IPS-NIHi11 (cell line): ENCODE measurements at regions not wholly inside any gene's neighbourhood (a gene's known extent, or its start where the extent isn't known, plus 50 kb on each side); places are given as distances from the start of the nearest gene placed in this dataset.

ENCODE experiments used
- DNase-seq: peaks from one replicate; pipeline ENCODE4 v3.0.0; 2012; ENCODE audit warnings: mixed read lengths, low spot score

- DNase-seq: no peak
These were observed 647.8 kb upstream of the KLHL29 start for GRCh38 chr2:22737144-22737543.

GRCh38 chr2:22741216-22741615, 643.8 kb upstream of the KLHL29 start:
- no peak for DNase-seq

- DNase-seq: no peak
These were observed 636.1 kb upstream of the KLHL29 start for GRCh38 chr2:22748909-22749308.

- DNase-seq: no peak
These were observed 631.5 kb upstream of the KLHL29 start for GRCh38 chr2:22753476-22753875.

GRCh38 chr2:22756276-22757043, 628.5 kb upstream of the KLHL29 start:
- no peak for DNase-seq

DNA sequence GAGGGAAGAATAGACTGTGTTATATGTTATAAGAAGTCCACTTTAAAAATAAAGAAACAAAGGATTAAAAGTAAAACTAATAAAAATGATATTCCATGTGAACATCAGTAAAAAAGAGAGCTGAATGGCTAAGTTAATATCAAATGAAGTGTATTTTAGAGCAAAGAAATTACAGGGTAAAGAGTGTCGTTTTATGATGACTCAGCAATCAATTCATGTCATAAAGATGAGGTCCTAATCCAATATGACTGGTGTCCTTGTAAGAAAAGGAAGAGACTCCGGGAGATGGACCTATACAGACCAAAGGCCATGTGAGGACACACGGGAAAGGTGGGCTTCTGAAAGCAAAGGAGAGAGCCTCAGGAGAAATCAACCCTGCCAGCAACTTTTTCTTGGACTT, 615.5 kb upstream of the KLHL29 start:
- DNase-seq: no peak

- DNase-seq: no peak
These were observed 600.4 kb upstream of the KLHL29 start for GRCh38 chr2:22784566-22784965.

- no peak for DNase-seq
These were observed 598.2 kb upstream of the KLHL29 start for GRCh38 chr2:22786817-22787216.

DNA sequence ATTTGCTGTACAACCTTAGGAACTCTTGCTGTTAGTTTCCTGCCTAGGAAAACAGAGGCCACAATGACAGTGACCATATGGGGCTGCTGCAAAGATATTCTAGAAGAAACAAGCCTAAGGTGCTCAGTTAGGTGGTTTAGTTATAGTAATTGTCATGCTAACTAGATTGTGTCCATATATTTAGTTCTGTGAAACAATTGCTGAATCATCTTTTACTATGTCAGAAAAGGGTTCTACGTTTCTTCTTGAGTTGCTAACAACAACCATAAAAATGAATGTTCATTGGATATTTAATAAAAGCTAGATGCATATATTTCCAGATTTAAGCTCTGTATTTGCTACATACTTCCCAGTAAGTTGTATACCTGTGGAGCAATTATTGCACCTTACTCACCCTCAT, 597.2 kb upstream of the KLHL29 start:
- DNase-seq: no peak

DNA sequence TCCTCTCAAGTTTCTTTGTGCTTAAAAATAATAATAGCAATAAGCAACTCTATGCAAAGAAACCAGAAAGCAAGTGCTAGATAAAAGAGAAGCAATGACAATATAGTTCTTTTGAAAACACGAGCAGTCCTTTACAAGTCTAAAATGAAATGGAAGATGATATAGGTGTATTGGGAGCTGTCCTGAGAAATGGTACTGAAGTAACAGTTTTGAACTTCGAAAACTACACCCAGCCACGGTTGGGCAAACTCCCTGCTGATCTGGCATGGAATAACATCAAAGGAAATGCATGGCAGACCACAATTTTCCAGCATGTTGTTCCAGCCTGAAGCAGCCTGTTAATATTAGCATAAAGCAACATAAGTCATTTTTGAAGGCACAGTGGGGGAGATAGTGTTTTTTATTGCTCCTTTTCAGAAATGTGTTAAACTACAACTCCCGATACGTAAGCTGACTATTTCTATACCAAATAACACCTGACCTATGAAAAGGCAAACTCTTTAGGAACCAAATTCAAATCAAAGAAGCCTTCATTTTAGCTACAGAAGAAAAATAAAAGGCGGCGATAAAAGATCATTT, 596.1 kb upstream of the KLHL29 start:
- DNase-seq: no peak

DNA sequence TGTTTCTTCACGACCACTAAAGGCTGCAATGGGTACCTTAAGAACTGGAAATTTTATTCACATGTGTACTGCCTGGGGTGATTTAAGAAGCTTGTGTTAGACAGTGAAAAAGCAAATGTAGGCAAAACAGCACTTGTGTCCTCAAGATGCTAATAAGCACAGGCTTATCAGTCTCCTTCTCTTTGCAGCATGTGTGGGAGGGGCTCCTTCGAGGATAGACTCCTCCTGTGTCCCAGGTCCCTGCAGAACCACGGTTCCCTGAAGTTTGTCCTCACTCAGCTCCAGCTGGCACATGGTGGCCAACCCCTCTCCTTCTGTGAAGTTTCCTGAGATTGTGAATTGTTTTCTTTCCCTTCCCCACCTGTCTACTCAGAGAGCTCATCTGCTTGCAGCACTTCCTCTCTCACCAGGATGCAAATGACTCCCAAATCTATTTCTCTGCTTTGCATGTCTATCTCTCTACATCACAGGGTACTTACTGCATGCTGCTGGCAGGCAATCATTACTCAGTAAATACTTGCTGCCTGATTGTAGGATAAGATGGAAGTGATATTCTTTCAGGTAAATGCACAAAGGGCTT, 589.6 kb upstream of the KLHL29 start:
- DNase-seq: no peak

- DNase-seq: no peak
These were observed 586.6 kb upstream of the KLHL29 start for GRCh38 chr2:22798386-22798785.

DNA sequence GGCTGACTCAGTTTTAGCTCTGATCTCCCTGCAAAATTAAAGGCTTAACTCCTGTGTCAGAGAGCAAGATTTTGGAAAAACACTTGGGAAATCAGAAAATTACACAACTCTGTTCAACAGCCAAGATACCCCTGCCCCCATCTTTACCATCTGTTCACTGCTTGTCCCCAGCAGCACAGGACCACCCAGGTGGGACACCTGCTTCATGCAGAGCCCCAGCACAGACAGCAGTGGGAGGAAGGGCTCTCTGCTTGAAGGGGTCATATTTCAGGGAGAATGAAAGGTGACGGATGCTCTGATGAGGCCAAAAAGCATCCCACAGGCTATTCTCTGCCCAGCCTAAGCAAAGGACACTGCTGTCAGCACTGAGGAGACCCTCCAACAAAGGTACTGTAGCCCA, 584.6 kb upstream of the KLHL29 start:
- peak; percentile 33 for DNase-seq

DNA sequence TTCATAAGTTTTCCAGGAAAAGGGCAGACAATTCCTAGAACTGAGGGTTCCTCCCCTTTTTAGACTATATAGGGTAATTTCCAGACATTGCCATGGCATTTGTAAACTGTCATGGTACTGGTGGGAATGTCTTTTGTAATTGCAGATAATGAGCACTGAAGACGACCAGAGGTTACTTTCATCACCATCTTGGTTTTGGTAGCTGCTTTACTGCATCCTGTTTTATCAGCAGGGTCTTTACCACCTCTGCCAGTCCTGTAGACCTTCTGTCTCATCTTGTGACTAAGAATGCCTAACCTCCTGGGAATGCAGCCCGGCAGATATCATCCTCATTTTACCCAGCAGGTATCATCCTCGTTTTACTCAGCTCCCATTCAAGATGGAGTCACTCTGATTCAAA, 583.9 kb upstream of the KLHL29 start:
- DNase-seq: no peak

DNA sequence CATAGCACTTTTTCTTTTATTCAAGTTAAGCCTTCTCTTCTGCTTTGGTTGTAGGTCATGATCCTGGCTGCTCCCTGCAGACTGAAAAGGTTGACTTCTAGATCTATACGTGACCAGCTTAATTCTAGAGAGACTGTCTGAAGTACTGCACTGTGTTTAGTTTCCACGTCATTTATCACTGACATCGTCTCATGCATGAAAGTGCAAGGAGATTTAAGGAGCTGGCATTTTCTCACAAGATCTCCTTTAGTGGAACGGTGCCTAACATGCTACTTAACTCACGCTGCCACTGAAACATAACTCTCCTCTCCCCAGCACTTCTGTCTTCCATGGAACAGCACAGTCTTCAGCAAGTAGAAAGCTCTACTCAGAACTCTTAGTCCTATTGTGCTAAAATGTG, 583.0 kb upstream of the KLHL29 start:
- no peak for DNase-seq

DNA sequence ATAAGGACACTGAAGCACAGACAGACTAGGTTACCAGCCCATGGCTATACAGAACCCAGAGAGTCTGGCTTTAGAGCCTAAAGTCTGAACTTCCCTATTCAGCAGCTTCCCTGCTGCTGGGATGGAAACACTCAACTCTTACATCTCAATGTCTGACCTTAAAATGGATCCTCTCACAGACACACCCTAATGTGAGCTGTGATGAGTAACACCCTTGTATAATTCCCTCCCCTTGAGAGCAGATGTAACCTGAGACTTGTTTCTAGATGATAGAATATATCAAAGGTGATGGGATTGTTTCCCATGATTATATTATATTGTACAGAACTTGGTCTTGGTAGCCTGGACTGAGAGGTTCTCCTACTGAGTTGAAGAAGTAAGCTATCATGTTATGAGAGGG, 577.1 kb upstream of the KLHL29 start:
- no peak for DNase-seq

DNA sequence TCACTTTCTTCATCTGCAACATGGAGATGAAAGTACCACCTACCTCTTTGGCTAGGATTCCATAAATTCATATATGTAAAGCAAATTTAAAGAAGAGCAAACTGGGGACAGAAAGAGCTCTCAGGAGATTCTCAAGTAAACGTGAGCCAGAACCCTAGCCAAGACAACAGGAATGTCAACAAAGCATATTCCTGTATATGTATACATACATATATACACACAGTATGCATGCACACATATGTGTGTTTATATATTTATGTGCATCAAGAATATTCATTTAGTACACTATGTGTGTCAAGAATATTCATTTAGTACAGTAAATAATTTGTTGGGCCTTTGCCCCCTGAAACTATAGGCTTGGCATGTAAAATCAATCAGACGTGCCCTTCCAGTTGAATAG, 574.4 kb upstream of the KLHL29 start:
- no peak for DNase-seq

GRCh38 chr2:22812065-22812680, 572.8 kb upstream of the KLHL29 start:
- DNase-seq: no peak

DNA sequence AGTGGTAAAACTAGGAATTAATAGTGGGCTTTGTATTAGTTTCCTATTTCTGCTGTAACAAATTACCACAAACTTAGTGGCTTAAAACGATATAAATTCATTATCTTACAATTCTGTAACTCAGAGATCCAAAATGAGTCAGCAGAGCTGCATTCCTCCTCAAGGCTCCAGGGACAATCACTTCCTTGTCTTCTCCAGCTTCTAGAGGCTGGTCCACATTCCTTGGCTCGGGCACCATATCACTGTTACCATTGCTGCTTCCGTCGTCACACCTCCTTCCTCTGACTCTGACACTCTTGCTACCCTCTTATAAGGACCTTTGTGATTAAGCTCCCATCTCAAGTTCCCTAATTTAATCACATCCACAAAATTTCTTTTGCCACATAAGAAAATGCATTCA, 567.8 kb upstream of the KLHL29 start:
- no peak for DNase-seq

DNA sequence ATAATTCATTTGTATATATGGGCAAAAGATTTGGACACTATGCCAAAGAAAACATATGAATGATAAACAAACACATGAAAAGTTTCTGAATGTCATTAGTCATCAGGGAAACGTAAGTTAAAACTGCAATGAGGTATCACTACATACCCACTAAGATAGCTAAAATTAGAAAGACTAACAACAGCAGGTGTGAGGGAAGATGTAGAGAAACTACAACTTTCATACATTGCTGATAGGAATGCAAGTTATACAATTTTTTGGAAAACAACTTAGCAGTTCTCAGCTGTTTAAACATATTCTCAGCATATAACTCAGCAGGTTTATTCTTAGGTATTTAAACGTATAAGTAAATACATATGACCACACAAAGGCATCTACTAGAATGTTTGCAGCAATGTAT, 563.5 kb upstream of the KLHL29 start:
- DNase-seq: no peak

GRCh38 chr2:22822835-22823234, 562.1 kb upstream of the KLHL29 start:
- DNase-seq: no peak

GRCh38 chr2:22824618-22825017, 560.4 kb upstream of the KLHL29 start:
- DNase-seq: no peak

- DNase-seq: no peak
These were observed 558.3 kb upstream of the KLHL29 start for GRCh38 chr2:22826703-22827102.
